Activated T-cell treated with anti-CD3 and anti-CD28 coated beads, Interleukin-2, amount 50 U/mL, for 1 hour (primary cell): ENCODE measurements at regions not wholly inside any gene's neighbourhood (a gene's known extent, or its start where the extent isn't known, plus 50 kb on each side); places are given as distances from the start of the nearest gene placed in this dataset.
"Not testable (repeated sequence)": the region's sequence is repeated elsewhere in the genome, so short reads cannot be mapped to it uniquely, and the experiment has no call there.

ENCODE experiments used
- DNase-seq: peaks from one replicate; pipeline ENCODE4 v3.0.0-alpha.2; 2020

DNA sequence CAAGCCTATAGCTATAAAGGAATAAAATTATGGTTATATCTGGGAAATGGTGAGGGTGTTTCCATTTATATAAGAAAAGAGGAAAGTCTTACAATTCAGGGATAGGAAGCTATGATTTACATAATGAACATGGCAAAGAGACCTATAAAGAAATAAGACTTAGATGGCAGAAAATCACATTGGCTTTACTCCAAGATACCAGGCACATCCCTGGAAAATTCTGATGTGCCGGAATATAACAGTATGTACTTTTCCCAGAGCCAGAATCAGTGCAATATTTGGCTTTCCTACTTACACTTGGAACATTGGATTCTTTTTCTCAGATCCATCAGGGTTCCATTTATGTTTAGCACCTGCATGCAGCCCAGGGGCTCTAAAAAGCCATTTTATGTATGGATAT is 357.8 kb downstream of the CETN3 start:
- DNase-seq = no peak

DNA sequence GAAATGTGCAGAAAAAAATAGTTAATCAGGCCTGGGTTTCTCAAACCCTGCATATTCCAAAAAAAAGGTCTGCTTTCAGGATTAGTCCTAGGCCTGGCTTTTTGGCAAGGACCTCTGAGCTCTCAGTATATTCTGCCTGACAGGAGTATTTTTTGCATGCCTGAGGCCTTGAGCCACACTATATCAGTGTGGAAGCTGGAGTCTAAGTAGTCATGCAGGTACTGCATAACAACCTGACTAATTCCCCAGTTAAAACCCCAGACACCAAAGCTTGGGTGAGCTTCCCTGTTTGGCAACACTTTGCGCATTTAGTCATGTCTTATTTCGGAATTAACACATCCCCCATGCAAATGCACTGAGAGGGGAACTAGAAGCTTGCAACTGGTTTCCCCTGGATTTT is 359.5 kb downstream of the CETN3 start:
- no peak for DNase-seq

- DNase-seq = no peak
Observed at GRCh38 chr5:90047113-90047512, 362.4 kb downstream of the CETN3 start.

DNA sequence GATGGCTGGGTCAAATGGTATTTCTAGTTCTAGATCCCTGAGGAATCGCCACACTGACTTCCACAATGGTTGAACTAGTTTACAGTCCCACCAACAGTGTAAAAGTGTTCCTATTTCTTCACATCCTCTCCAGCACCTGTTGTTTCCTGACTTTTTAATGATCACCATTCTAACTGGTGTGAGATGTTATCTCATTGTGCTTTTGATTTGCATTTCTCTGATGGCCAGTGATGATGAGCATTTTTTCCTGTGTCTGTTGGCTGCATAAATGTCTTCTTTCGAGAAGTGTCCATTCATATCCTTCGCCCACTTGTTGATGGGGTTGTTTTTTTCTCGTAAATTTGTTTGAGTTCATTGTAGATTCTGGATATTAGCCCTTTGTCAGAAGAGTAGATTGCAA is 369.5 kb downstream of the CETN3 start:
- not testable (repeated sequence) for DNase-seq

GRCh38 chr5:90037646-90038045 is 371.9 kb downstream of the CETN3 start:
- no peak for DNase-seq

- DNase-seq = no peak
Observed at GRCh38 chr5:90022711-90023053, 386.9 kb downstream of the CETN3 start.

DNA sequence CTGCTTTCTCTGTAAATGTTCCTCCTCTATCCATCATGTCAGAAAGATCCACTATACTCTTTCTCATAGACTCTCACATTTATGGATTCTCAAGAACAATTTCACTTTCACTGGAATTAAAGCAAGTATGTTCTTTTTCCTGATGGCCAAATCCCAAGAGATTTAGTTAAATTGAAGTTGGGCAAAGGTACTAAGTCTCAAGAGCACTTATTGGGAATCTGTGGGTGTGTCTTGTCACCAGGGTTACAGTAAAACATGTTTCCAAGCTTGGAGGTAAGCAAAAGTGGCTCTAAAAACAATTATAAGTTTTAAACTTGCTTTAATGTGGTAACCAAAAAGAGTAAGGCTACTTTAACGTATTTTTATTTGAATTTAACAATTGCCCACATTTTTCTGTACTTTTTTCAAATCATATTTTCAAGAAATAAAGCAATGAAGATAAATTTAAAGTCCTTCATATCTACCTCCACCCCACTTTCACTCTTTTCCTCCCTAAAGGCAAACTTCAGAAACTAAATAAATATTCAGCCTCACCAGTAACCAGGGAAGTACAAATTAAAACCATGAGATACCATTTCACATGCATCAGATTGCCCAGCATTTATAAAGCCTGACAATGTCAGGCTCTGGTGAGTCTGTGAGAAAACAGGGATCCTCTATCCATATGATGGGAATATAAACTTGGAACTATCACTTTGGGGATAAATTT is 387.4 kb downstream of the CETN3 start:
- no peak for DNase-seq

DNA sequence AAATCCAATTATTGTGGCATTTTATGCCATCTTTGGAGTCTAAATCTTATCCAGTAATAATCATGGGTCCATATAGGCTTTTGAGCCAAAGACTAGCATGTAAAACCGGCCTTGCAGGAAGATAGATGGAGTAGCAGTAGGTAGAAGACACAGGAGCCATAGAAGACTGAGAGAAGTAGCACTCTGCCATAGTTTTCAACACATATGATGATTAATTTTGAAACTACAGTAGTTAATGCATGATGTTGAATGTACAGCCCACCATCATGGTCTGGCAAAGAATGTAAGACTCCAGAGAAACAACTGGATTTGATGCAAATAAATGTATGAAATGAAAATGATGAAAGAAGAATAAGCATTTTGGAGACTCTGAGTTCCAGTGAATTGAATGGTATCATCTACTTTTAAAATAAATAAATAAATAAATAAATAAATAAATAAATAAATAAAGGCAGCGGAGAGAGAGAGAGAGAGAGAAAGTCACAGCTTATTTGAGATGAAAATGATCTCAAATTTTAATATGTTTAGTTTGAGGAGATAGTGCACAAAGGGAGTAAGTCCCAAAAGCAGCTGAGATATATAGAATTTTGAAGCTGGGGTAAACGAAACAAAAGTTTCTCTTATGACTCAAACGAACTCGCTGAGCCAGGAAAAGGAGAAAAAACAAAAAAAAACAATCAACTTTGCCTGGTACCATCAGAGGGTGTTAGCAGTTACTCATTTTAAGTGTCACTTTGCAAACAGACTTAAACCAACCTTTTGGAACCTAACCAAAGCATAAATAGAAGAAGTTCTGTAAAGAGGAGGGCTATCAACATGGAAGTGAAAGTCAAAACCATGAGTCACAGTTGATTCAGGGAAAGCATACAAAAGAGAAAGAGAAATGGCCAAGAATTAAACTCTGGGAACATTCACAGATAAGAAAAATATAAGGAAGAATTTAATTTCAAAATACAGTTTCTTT is 388.7 kb downstream of the CETN3 start:
- DNase-seq = no peak

DNA sequence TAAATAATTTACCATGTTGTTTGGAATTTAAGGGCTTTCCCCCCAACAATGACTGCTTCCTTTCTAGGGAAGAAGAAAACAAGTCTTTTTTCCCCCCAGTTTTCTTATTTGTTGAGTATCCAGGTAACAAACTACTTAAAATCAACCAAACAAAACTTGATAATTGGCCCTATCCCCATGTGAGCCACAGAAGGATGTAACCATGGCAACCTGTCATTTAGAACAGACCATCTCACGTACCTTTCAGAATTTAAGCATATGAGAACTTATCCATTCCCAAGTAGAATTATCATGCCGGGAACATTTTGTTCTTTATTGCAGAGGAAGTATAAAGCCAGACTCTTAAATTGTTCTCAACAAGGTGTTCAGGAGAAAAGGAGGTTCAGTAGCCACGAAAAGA is 392.3 kb downstream of the CETN3 start:
- DNase-seq = no peak

DNA sequence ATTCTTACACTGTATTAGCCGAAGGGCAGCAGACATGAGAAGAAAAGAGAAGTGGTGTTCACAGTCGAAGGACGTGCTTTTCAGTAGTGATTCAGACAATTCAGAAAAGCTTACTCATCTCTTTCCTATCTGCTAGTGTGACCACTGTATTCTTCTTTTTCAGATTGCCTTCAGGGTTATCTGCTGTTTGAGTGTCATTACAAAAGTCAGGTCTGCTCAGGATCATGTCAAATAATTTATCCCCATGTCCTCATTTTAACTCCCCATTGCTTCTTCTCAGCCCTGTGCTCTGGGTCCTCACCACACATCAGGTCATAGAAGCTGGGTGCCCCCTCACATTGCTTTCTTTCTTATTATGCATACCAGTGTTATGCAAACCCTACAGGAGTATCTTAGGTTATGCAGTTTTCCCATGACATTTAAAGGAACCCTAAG is 394.0 kb downstream of the CETN3 start:
- DNase-seq = no peak

DNA sequence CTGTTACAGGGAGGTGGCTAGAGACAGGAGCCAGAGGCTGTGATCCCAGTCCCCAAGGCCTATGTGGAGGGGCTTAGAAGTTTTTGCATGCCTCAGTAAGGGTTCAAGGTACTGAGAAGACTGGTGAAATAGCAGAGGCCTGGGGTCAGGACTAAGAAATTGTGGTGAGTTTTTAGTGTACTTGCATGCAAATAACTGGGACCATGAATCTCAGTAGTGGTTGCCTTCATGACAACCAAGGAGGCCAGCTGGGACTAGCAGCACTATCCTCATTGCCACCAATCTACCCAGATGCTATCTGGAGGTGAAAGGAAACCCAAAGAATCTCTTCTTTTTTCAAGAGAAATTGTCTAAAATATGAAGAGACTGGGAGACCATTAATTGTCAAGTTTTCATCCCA is 395.1 kb downstream of the CETN3 start:
- no peak for DNase-seq

- no peak for DNase-seq
Observed at GRCh38 chr5:90000351-90000750, 409.2 kb downstream of the CETN3 start.

DNA sequence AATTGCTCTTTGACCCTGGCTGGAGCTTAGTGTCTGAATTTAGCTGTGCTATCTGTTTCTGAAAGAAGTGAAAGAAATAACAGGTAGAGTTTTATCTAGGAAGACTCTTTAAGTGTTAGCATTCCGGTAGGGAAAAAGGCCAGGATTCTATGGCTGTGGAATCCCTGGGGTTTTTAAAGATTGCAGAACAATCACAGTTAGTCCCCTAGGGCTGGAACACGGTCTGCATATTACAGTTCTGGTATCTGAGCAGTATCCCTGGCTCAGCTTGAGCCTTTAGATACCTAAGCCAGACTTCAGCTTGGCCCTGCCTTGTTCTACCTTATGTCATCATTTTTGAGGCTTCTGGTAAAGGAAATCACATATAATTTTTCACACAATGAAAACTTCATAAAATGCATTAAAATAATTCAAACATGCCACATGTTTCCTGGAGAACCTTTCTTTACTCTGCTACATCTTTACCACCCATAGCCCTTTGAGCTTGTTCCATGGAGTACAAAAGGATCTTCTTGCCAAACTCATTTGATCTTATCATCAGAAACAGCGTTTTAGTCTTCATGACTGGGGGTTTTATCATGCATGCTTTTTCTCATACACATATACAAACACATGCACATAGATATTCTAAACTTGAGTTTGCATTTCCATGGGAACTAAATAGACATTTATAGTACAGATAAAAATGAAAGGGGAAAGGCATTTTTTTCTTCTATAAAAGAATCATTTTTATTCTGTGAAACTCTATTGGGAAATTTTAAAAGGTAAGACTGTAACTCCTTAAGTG is 410.8 kb downstream of the CETN3 start:
- no peak for DNase-seq

- no peak for DNase-seq
Observed at GRCh38 chr5:89996890-89997289, 412.7 kb downstream of the CETN3 start.

DNA sequence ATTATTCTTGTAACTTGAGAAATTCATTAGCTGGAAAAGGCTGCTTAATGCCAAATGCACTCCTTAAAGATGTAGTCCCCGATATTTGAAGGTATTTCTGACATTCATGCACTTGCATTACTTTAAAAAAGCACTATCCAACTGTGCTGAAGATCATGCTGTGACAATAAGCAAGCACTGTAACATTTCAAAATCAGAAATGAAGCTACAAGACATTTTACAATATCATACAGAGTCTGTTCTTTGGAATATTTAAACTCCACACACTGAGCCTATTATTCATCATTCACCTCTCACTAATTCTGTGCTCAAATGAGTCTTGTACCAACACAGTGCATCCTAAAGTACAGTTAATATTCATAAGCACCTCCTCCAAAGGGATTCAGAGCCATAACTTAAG is 413.2 kb downstream of the CETN3 start:
- DNase-seq = no peak

GRCh38 chr5:89994266-89994665 is 415.3 kb downstream of the CETN3 start:
- no peak for DNase-seq

DNA sequence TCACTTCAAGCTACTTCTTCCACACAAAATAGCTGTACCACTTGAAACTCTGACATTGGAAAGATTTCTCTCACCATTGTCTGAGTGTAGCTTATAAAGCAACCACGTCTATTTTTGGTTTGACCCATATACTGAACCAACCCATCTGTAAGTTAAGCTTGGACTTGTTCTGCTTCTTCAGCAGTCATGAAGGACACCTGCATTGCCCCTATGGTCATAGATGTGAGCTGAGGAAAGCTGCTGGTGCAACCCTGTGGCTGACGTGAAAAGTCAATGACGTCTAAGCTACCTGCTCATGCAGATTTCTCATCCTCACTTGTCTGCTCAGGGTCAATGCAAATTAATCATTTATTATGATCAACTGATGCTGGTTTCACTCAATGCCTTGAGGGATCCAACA is 417.4 kb downstream of the CETN3 start:
- no peak for DNase-seq

- no peak for DNase-seq
Observed at GRCh38 chr5:89991592-89991991, 418.0 kb downstream of the CETN3 start.

DNA sequence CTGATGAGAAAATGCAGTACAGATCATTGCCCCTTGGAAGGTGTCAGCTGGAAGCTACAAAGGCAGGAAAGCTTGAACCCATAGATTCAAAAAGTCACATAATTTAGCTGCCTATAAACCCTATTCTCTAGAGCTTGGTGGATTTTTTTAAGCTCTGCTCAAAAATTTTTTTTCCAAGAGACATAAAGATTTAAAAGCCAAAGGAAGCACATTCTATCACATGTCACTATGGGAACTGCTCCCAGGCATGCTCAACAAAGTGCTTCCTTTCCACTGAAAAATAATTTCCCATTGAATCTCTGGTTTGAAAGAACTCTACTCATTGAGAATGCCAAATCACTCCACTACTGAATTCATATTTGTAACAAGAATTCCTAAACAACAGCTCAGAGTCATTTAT is 419.8 kb downstream of the CETN3 start:
- DNase-seq = no peak

DNA sequence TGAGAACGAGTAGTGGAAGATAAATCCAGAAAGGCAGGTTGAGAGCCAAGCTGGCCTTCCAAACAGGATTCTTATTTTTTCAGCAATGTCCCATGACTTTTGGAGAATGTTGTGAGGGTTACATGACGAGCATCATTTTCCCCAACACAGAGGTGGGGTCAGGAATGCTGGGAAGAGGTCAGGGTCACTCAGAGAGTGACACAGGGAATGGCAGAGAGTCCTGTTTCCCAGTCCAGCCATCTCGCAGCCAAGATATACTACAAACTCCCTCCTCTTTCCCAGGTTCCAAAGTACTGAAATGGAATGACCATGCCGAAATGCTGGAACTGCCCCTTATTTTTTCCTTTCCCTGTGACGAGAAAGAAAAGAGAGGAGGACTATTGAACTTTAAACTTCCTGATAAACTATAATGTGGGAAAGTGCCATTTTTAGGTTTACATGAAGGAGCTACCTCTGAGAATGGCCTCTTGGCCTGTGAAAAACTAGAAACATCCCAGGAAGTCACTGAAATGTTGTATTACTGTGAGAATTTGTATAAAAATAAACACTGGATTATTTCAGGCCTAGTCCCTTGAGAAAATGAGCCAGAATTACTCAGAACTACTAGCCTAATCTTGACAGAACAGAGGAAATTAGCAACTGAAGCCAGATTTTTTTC is 420.4 kb downstream of the CETN3 start:
- no peak for DNase-seq

DNA sequence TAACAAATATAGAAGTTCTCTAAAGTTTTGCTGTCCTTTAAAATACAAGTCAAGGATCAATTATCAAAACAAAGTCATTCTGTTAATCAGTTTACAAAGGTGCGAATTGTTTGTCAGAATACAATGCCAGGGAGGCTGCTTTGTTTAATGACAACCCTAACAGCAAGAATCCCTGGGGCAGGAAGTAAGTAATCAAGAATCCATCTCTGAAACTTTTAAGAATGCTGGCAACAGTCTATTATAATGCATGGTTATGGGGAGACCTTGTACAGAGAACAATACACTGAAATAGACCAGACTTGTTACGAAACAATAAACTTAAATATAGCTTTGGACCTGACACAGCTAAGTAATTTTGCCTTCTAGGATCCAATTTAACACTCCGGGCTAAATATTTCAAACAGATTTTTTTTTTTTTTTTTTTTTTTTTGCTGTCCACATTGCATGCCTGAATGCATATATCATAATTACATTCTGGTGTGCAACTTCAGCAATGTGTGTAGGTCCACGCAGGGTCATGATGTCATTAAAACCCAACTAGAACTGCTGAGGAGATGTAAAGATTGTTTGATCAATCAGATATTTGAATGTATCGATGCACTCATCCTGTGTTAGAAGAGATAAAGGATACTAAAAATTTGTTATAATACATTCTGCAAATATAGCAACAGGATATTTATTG is 421.3 kb downstream of the CETN3 start:
- DNase-seq = no peak

DNA sequence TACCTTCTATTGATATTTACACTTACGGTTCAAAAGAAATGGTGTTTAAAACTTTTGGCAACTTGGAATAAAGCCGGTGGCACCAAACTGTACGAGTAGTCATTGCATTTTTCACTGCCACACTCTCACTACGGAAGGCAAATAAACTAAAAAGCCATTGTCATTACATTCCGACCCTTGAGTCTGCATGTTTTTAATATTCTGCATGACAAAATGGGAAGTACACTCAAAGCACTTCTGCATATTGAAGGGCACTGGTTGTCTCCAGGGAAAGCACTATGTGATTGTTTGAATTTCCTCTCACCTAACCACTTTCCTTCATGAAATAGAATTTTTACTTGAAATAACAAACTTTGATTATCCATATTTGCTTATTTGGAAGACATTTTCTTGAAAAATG is 426.3 kb downstream of the CETN3 start:
- DNase-seq = no peak
